WTC11 (cell line): ENCODE measurements at regions not wholly inside any gene's neighbourhood (a gene's known extent, or its start where the extent isn't known, plus 50 kb on each side); places are given as distances from the start of the nearest gene placed in this dataset.
"Not testable (repeated sequence)": the region's sequence is repeated elsewhere in the genome, so short reads cannot be mapped to it uniquely, and the experiment has no call there.

Experiments used
- CTCF ChIP-seq: fragments of 200-600 bp; IDR thresholded peaks from 2 replicates; pipeline ENCODE4 v1.8.0; 2022; ENCODE audit warnings: antibody characterized with exemption
- ELF4 ChIP-seq: sonication (generic); formaldehyde crosslinking; IDR thresholded peaks from 2 replicates; pipeline ENCODE4 v1.8.1; 2022; ENCODE audit warnings: low read depth, mild to moderate bottlenecking, moderate library complexity, missing genetic modification reagents
- ETV6 ChIP-seq: sonication (generic); formaldehyde crosslinking; IDR thresholded peaks from 2 replicates; pipeline ENCODE4 v1.8.1; 2022; ENCODE audit warnings: mild to moderate bottlenecking, missing genetic modification reagents
- GABPB1 ChIP-seq: sonication (generic); formaldehyde crosslinking; IDR thresholded peaks from 2 replicates; pipeline ENCODE4 v1.8.1; 2023; ENCODE audit warnings: mild to moderate bottlenecking, missing genetic modification reagents
- JUN ChIP-seq: sonication (generic); formaldehyde crosslinking; IDR thresholded peaks from 2 replicates; pipeline ENCODE4 v1.8.0; 2023; ENCODE audit warnings: mild to moderate bottlenecking, missing genetic modification reagents
- MAX ChIP-seq: sonication (generic); formaldehyde crosslinking; IDR thresholded peaks from 2 replicates; pipeline ENCODE4 v1.8.0; 2022; ENCODE audit warnings: mild to moderate bottlenecking, missing genetic modification reagents
- MLX ChIP-seq: sonication (generic); formaldehyde crosslinking; IDR thresholded peaks from 2 replicates; pipeline ENCODE4 v1.8.1; 2023; ENCODE audit warnings: mild to moderate bottlenecking, missing genetic modification reagents, moderate library complexity
- NFATC4 ChIP-seq: fragments of 250-450 bp; sonication (Bioruptor Pico); IDR thresholded peaks from 2 replicates; pipeline ENCODE4 v1.9.0; 2021; ENCODE audit warnings: mild to moderate bottlenecking
- PRDM15 ChIP-seq: sonication (generic); formaldehyde crosslinking; IDR thresholded peaks from 2 replicates; pipeline ENCODE4 v1.8.0; 2022; ENCODE audit warnings: missing genetic modification reagents
- PREB ChIP-seq: sonication (generic); formaldehyde crosslinking; IDR thresholded peaks from 2 replicates; pipeline ENCODE4 v1.8.1; 2022; ENCODE audit warnings: mild to moderate bottlenecking, missing genetic modification reagents, moderate library complexity, borderline replicate concordance
- USF2 ChIP-seq: sonication (generic); formaldehyde crosslinking; IDR thresholded peaks from 2 replicates; pipeline ENCODE4 v1.8.1; 2023; ENCODE audit warnings: mild to moderate bottlenecking, missing genetic modification reagents, moderate library complexity
- ZNF121 ChIP-seq: sonication (generic); formaldehyde crosslinking; IDR thresholded peaks from 2 replicates; pipeline ENCODE4 v1.8.0; 2023; ENCODE audit warnings: missing genetic modification reagents
- ZNF423 ChIP-seq: fragments of 250-450 bp; sonication (Bioruptor Pico); IDR thresholded peaks from 2 replicates; pipeline ENCODE4 v2.1.2; 2022; ENCODE audit warnings: mild to moderate bottlenecking, moderate library complexity

GRCh38 chr12:7554831-7555230 is 51.3 kb upstream of the CD163 start:
- TF ChIP-seq CTCF; ZNF121 (CRISPR knock-in tag); JUN (CRISPR knock-in tag); MAX (CRISPR knock-in tag); ELF4 (CRISPR knock-in tag); MLX (CRISPR knock-in tag); NFATC4 (CRISPR knock-in tag); ZNF423; ETV6 (CRISPR knock-in tag); GABPB1 (CRISPR knock-in tag); USF2; PRDM15 (CRISPR knock-in tag); PREB (CRISPR knock-in tag): not testable (repeated sequence)
